ENCODE measurements at regions not wholly inside any gene's neighbourhood (a gene's known extent, or its start where the extent isn't known, plus 50 kb on each side); places are given as distances from the start of the nearest gene placed in this dataset.
A peak's percentile ranks its signal among the peaks of the same experiment; 100 is the strongest.

GRCh38 chr16:20225228-20225733 is 102.0 kb downstream of the GP2 start:
- H3K36me3 ChIP-seq (ENCODE audit: control insufficient read depth in 5 of 5, insufficient read depth in 5 of 5, low read length in 5 of 5): no peaks in the 10 kb centered on the region
- H3K9ac ChIP-seq (ENCODE audit: low read length in 5 of 5): no peak overlapping the region
- no peak overlapping the region for H3K27ac ChIP-seq (ENCODE audit: low read depth, low read length)
- H3K9me3 ChIP-seq (ENCODE audit: control insufficient read depth in 5 of 5, low read length in 5 of 5): peaks cover 0 to 10% (median 0%) of the 10 kb centered on the region in 5 donors
- no peak overlapping the region for H3K4me3 ChIP-seq (ENCODE audit: low read depth in 1 of 5, low read length in 5 of 5)
- peaks cover 0 to 23% (median 0%) of the 10 kb centered on the region in 5 donors for H3K4me1 ChIP-seq (ENCODE audit: control insufficient read depth in 5 of 5, insufficient read depth in 5 of 5, low read length in 5 of 5)
- H3K27me3 ChIP-seq (ENCODE audit: control insufficient read depth in 5 of 5, insufficient read depth in 4 of 5, low read length in 5 of 5): peaks cover 0 to 10% (median 0%) of the 10 kb centered on the region in 5 donors

GRCh38 chr16:20221208-20221607 is 106.1 kb downstream of the GP2 start:
- H3K27me3 ChIP-seq (ENCODE audit: control insufficient read depth in 5 of 5, insufficient read depth in 4 of 5, low read length in 5 of 5): peaks cover 0 to 10% (median 0%) of the 10 kb centered on the region in 5 donors
- no peak overlapping the region for H3K4me3 ChIP-seq (ENCODE audit: low read depth in 1 of 5, low read length in 5 of 5)
- H3K4me1 ChIP-seq (ENCODE audit: control insufficient read depth in 5 of 5, insufficient read depth in 5 of 5, low read length in 5 of 5): peaks cover 0 to 29% (median 0%) of the 10 kb centered on the region in 5 donors
- H3K9me3 ChIP-seq (ENCODE audit: control insufficient read depth in 5 of 5, low read length in 5 of 5): peaks cover 0 to 7% (median 0%) of the 10 kb centered on the region in 5 donors
- H3K9ac ChIP-seq (ENCODE audit: low read length in 5 of 5): no peak overlapping the region
- H3K36me3 ChIP-seq (ENCODE audit: control insufficient read depth in 5 of 5, insufficient read depth in 5 of 5, low read length in 5 of 5): no peaks in the 10 kb centered on the region
- no peak overlapping the region for H3K27ac ChIP-seq (ENCODE audit: low read depth, low read length)

GRCh38 chr16:20218093-20218492 is 109.2 kb downstream of the GP2 start:
- Histone ChIP-seq H3K9me3 (ENCODE audit: control insufficient read depth in 5 of 5, low read length in 5 of 5) (peaks cover 0 to 7% (median 0%) of the 10 kb centered on the region in 5 donors), H3K9ac (ENCODE audit: low read length in 5 of 5) (no peak overlapping the region), H3K27me3 (ENCODE audit: control insufficient read depth in 5 of 5, insufficient read depth in 4 of 5, low read length in 5 of 5) (peaks cover 0 to 10% (median 0%) of the 10 kb centered on the region in 5 donors), H3K36me3 (ENCODE audit: control insufficient read depth in 5 of 5, insufficient read depth in 5 of 5, low read length in 5 of 5) (no peaks in the 10 kb centered on the region), H3K4me3 (ENCODE audit: low read depth in 1 of 5, low read length in 5 of 5) (no peak overlapping the region), H3K27ac (ENCODE audit: low read depth, low read length) (no peak overlapping the region), H3K4me1 (ENCODE audit: control insufficient read depth in 5 of 5, insufficient read depth in 5 of 5, low read length in 5 of 5) (peaks cover 0 to 35% (median 0%) of the 10 kb centered on the region in 5 donors)

DNA sequence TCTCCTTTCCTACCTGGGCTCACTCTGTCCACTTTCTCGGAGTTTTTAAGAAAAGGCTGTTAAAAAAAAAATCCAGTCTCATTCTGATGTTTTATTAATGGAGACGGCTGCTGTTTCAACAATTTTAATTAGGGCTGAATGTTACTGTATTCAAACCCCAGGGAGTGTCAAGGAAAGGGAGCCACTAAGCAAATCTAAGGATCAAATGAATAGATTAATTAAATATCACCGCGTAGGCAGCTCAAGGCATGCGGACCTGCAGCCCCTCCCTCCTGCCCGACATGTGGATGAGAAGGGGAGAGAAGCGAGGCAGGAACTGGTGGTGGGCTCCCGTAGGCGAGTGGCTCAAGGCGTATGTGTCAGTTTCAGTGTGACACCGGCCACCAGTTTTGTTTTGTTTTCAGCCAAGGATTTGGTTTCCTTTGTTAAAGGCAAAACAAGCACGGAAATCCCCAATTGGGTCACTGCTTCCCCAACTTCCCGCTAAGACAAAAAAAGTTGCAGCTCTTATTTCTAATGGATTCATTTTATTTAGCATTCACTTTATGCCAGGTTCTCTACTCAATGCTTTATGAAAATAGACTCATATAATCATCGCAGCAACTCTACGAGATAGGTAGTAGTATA is 110.6 kb downstream of the GP2 start:
- H3K4me3 ChIP-seq (ENCODE audit: low read depth in 1 of 5, low read length in 5 of 5): peak overlapping the region in 4 of 5 donors; percentile 20 to 27 (median 23)
- peaks cover 0 to 5% (median 0%) of the 10 kb centered on the region in 5 donors for H3K27me3 ChIP-seq (ENCODE audit: control insufficient read depth in 5 of 5, insufficient read depth in 4 of 5, low read length in 5 of 5)
- no peaks in the 10 kb centered on the region for H3K36me3 ChIP-seq (ENCODE audit: control insufficient read depth in 5 of 5, insufficient read depth in 5 of 5, low read length in 5 of 5)
- peaks cover 0 to 22% (median 0%) of the 10 kb centered on the region in 5 donors for H3K4me1 ChIP-seq (ENCODE audit: control insufficient read depth in 5 of 5, insufficient read depth in 5 of 5, low read length in 5 of 5)
- peak overlapping the region; percentile 55 for H3K27ac ChIP-seq (ENCODE audit: low read depth, low read length)
- peak overlapping the region in 1 of 5 donors; percentile 34 for H3K9ac ChIP-seq (ENCODE audit: low read length in 5 of 5)
- peaks cover 0 to 7% (median 0%) of the 10 kb centered on the region in 5 donors for H3K9me3 ChIP-seq (ENCODE audit: control insufficient read depth in 5 of 5, low read length in 5 of 5)

- Histone ChIP-seq H3K27me3 (ENCODE audit: control insufficient read depth in 5 of 5, insufficient read depth in 4 of 5, low read length in 5 of 5) (peaks cover 0 to 2% (median 0%) of the 10 kb centered on the region in 5 donors), H3K4me3 (ENCODE audit: low read depth in 1 of 5, low read length in 5 of 5) (no peak overlapping the region), H3K9ac (ENCODE audit: low read length in 5 of 5) (no peak overlapping the region), H3K36me3 (ENCODE audit: control insufficient read depth in 5 of 5, insufficient read depth in 5 of 5, low read length in 5 of 5) (no peaks in the 10 kb centered on the region), H3K4me1 (ENCODE audit: control insufficient read depth in 5 of 5, insufficient read depth in 5 of 5, low read length in 5 of 5) (peaks cover 0 to 16% (median 0%) of the 10 kb centered on the region in 5 donors), H3K9me3 (ENCODE audit: control insufficient read depth in 5 of 5, low read length in 5 of 5) (peaks cover 0 to 11% (median 3%) of the 10 kb centered on the region in 5 donors), H3K27ac (ENCODE audit: low read depth, low read length) (no peak overlapping the region)
These were observed 112.9 kb downstream of the GP2 start for GRCh38 chr16:20214401-20214800.

- Histone ChIP-seq H3K36me3 (ENCODE audit: control insufficient read depth in 5 of 5, insufficient read depth in 5 of 5, low read length in 5 of 5) (no peaks in the 10 kb centered on the region), H3K4me1 (ENCODE audit: control insufficient read depth in 5 of 5, insufficient read depth in 5 of 5, low read length in 5 of 5) (no peaks in the 10 kb centered on the region), H3K9ac (ENCODE audit: low read length in 5 of 5) (no peak overlapping the region)
These were observed 124.0 kb downstream of the GP2 start for GRCh38 chr16:20203272-20203671.

GRCh38 chr16:20202747-20203146 is 124.6 kb downstream of the GP2 start:
- Histone ChIP-seq H3K4me1 (ENCODE audit: control insufficient read depth in 5 of 5, insufficient read depth in 5 of 5, low read length in 5 of 5) (no peaks in the 10 kb centered on the region), H3K4me3 (ENCODE audit: low read depth in 1 of 5, low read length in 5 of 5) (no peak overlapping the region), H3K9me3 (ENCODE audit: control insufficient read depth in 5 of 5, low read length in 5 of 5) (no peaks in the 10 kb centered on the region), H3K27me3 (ENCODE audit: control insufficient read depth in 5 of 5, insufficient read depth in 4 of 5, low read length in 5 of 5) (peaks cover 0 to 4% (median 2%) of the 10 kb centered on the region in 5 donors), H3K9ac (ENCODE audit: low read length in 5 of 5) (no peak overlapping the region), H3K27ac (ENCODE audit: low read depth, low read length) (no peak overlapping the region), H3K36me3 (ENCODE audit: control insufficient read depth in 5 of 5, insufficient read depth in 5 of 5, low read length in 5 of 5) (no peaks in the 10 kb centered on the region)

More at GRCh38 chr16:20203272-20203671, 124.0 kb downstream of the GP2 start:
- Histone ChIP-seq H3K27me3 (ENCODE audit: control insufficient read depth in 5 of 5, insufficient read depth in 4 of 5, low read length in 5 of 5) (peaks cover 0 to 4% (median 2%) of the 10 kb centered on the region in 5 donors), H3K9me3 (ENCODE audit: control insufficient read depth in 5 of 5, low read length in 5 of 5) (no peaks in the 10 kb centered on the region), H3K4me3 (ENCODE audit: low read depth in 1 of 5, low read length in 5 of 5) (no peak overlapping the region), H3K27ac (ENCODE audit: low read depth, low read length) (no peak overlapping the region)

DNA sequence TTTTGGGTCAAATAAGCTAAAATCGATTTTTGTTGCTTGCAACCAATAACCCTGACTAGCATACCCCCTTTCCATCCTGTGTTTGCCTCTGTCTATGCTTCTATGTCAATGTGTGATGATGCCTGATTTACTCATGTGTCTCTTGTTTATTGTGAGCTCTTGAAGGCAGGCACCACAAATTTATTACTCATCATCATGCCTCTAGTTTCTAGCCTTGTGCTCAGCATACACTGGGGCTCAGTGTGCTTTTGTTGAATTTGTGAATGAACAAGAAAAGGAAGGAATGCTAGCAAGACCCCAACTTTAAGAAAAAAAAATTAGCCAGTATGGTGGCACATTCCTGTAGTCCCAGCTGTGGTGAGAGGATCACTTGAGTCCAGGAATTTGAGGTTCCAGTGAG is 119.1 kb upstream of the GPR139 start:
- Histone ChIP-seq H3K9ac (ENCODE audit: low read length in 5 of 5) (no peak overlapping the region), H3K27ac (ENCODE audit: low read depth, low read length) (no peak overlapping the region), H3K4me3 (ENCODE audit: low read depth in 1 of 5, low read length in 5 of 5) (no peak overlapping the region), H3K36me3 (ENCODE audit: control insufficient read depth in 5 of 5, insufficient read depth in 5 of 5, low read length in 5 of 5) (no peaks in the 10 kb centered on the region), H3K4me1 (ENCODE audit: control insufficient read depth in 5 of 5, insufficient read depth in 5 of 5, low read length in 5 of 5) (no peaks in the 10 kb centered on the region), H3K9me3 (ENCODE audit: control insufficient read depth in 5 of 5, low read length in 5 of 5) (no peaks in the 10 kb centered on the region), H3K27me3 (ENCODE audit: control insufficient read depth in 5 of 5, insufficient read depth in 4 of 5, low read length in 5 of 5) (peaks cover 0 to 5% (median 0%) of the 10 kb centered on the region in 5 donors)

DNA sequence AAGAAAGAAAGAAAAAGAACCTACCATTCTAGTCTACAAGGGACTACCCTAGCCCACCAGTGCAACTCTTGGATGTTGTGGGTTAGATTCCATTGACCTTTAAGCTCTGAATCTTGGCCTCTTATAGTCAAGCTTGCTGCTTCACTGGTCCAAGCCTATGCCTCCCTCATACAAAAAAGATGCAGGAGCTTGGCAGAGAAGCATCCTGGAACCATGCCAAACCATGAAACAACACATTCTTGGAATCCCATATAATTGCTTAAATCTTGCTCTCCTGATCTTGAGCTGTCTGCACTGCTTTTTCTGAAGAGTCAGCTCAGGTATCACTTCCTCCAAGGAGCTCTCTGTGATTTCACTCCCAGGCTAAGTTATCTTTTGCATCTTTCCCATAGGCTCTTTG is 117.9 kb upstream of the GPR139 start:
- Histone ChIP-seq H3K36me3 (ENCODE audit: control insufficient read depth in 5 of 5, insufficient read depth in 5 of 5, low read length in 5 of 5) (no peaks in the 10 kb centered on the region), H3K27ac (ENCODE audit: low read depth, low read length) (no peak overlapping the region), H3K9me3 (ENCODE audit: control insufficient read depth in 5 of 5, low read length in 5 of 5) (peaks cover 0 to under 1% (median 0%) of the 10 kb centered on the region in 5 donors), H3K27me3 (ENCODE audit: control insufficient read depth in 5 of 5, insufficient read depth in 4 of 5, low read length in 5 of 5) (peaks cover 0 to 5% (median 0%) of the 10 kb centered on the region in 5 donors), H3K4me1 (ENCODE audit: control insufficient read depth in 5 of 5, insufficient read depth in 5 of 5, low read length in 5 of 5) (no peaks in the 10 kb centered on the region), H3K9ac (ENCODE audit: low read length in 5 of 5) (no peak overlapping the region), H3K4me3 (ENCODE audit: low read depth in 1 of 5, low read length in 5 of 5) (no peak overlapping the region)

DNA sequence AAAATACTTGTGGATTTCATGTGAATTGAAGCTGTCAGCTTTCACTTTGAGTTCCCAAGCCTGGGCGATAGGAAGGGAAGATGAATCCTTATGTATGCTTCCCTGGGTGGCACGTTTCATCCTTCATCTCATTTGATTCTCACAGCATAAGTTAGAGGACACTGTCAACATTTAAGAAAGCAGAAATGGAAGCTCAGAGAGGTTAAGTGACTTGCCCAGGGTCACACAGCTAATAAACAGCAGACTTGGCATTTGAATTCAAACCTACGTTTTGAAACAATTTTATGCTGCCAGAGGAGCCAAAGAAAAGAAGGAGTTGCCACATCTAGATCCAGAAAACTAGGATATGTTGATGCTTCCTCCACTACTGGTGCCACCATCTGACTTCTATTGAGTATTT is 108.3 kb upstream of the GPR139 start:
- no peaks in the 10 kb centered on the region for H3K36me3 ChIP-seq (ENCODE audit: control insufficient read depth in 5 of 5, insufficient read depth in 5 of 5, low read length in 5 of 5)
- no peaks in the 10 kb centered on the region for H3K4me1 ChIP-seq (ENCODE audit: control insufficient read depth in 5 of 5, insufficient read depth in 5 of 5, low read length in 5 of 5)
- peaks cover 0 to 4% (median 0%) of the 10 kb centered on the region in 5 donors for H3K9me3 ChIP-seq (ENCODE audit: control insufficient read depth in 5 of 5, low read length in 5 of 5)
- H3K27me3 ChIP-seq (ENCODE audit: control insufficient read depth in 5 of 5, insufficient read depth in 4 of 5, low read length in 5 of 5): peaks cover 0 to 12% (median 3%) of the 10 kb centered on the region in 5 donors
- H3K9ac ChIP-seq (ENCODE audit: low read length in 5 of 5): no peak overlapping the region
- H3K4me3 ChIP-seq (ENCODE audit: low read depth in 1 of 5, low read length in 5 of 5): no peak overlapping the region
- H3K27ac ChIP-seq (ENCODE audit: low read depth, low read length): no peak overlapping the region

Measured in subcutaneous abdominal adipose tissue (tissue), 5 donors.